ENCODE measurements at regions not wholly inside any gene's neighbourhood (a gene's known extent, or its start where the extent isn't known, plus 50 kb on each side); places are given as distances from the start of the nearest gene placed in this dataset.
A peak's percentile ranks its signal among the peaks of the same experiment; 100 is the strongest.

- FAIRE-seq (no peak), DNase-seq (ENCODE audit: low read depth) (no peak)
- H3K4me3 Mint-ChIP-seq (ENCODE audit: unreplicated experiment), result no peak overlapping the region
- H3K4me1 ChIP-seq (ENCODE audit: insufficient read depth, low read length), result peaks cover 10% of the 10 kb centered on the region
- no peaks in the 10 kb centered on the region for H3K27me3 Mint-ChIP-seq (ENCODE audit: low read depth, unreplicated experiment)
- peaks cover 2% of the 10 kb centered on the region for H3K9me3 ChIP-seq (ENCODE audit: insufficient read depth, low read depth, low read length)
- H3K4me2 ChIP-seq (ENCODE audit: low read length), result peak overlapping the region; percentile 69
- peak overlapping the region; percentile 55 for H2AFZ ChIP-seq (ENCODE audit: low read depth, low read length)
- no peaks in the 10 kb centered on the region for H3K36me3 Mint-ChIP-seq (ENCODE audit: low read depth, unreplicated experiment)
- peak overlapping the region; percentile 1 for H3K27ac Mint-ChIP-seq (ENCODE audit: unreplicated experiment)
- H3K9me3 Mint-ChIP-seq (ENCODE audit: unreplicated experiment), result no peaks in the 10 kb centered on the region
- H3K36me3 ChIP-seq (ENCODE audit: insufficient read depth, low read length), result no peaks in the 10 kb centered on the region
- H3K9ac ChIP-seq (ENCODE audit: low read length), result peak overlapping the region; percentile 29
- TF ChIP-seq EZH2 (IDR thresholded peaks at IDR 0.05; ENCODE audit: insufficient read depth, low read length) (no peak), CTCF (IDR thresholded peaks at IDR 0.05; ENCODE audit: insufficient read depth, low read depth, low read length) (no peak)
- H3K4me1 Mint-ChIP-seq (ENCODE audit: low read depth, unreplicated experiment), result peaks cover 10% of the 10 kb centered on the region
- no peaks in the 10 kb centered on the region for H4K20me1 ChIP-seq (ENCODE audit: insufficient read depth, low read length)
- H3K27ac ChIP-seq (ENCODE audit: low read depth, low read length), result peak overlapping the region; percentile 10
- no peak overlapping the region for H3K4me3 ChIP-seq (ENCODE audit: insufficient read depth, low read depth, low read length)
- no peaks in the 10 kb centered on the region for H3K27me3 ChIP-seq (ENCODE audit: insufficient read depth, low read length)
- H3K79me2 ChIP-seq (ENCODE audit: insufficient read depth, low read length), result no peaks in the 10 kb centered on the region
Measured at GRCh38 chr10:76779796-76780301, 857.8 kb downstream of the KCNMA1 start.

GRCh38 chr10:76778914-76779795, 858.5 kb downstream of the KCNMA1 start:
- Mint-ChIP-seq H3K4me1 (ENCODE audit: low read depth, unreplicated experiment) (peaks cover 10% of the 10 kb centered on the region), H3K36me3 (ENCODE audit: low read depth, unreplicated experiment) (no peaks in the 10 kb centered on the region), H3K27ac (ENCODE audit: unreplicated experiment) (peak overlapping the region; percentile 55), H3K4me3 (ENCODE audit: unreplicated experiment) (no peak overlapping the region), H3K27me3 (ENCODE audit: low read depth, unreplicated experiment) (no peaks in the 10 kb centered on the region), H3K9me3 (ENCODE audit: unreplicated experiment) (no peaks in the 10 kb centered on the region)
- H2AFZ ChIP-seq (ENCODE audit: low read depth, low read length), result peak overlapping the region; percentile 55
- no peaks in the 10 kb centered on the region for H4K20me1 ChIP-seq (ENCODE audit: insufficient read depth, low read length)
- H3K9me3 ChIP-seq (ENCODE audit: insufficient read depth, low read depth, low read length), result peaks cover 4% of the 10 kb centered on the region
- peak overlapping the region; percentile 29 for H3K9ac ChIP-seq (ENCODE audit: low read length)
- no peaks in the 10 kb centered on the region for H3K36me3 ChIP-seq (ENCODE audit: insufficient read depth, low read length)
- H3K27me3 ChIP-seq (ENCODE audit: insufficient read depth, low read length), result no peaks in the 10 kb centered on the region
- H3K4me1 ChIP-seq (ENCODE audit: insufficient read depth, low read length), result peaks cover 10% of the 10 kb centered on the region
- FAIRE-seq (no peak), DNase-seq (ENCODE audit: low read depth) (peak; percentile 82)
- H3K4me3 ChIP-seq (ENCODE audit: insufficient read depth, low read depth, low read length), result no peak overlapping the region
- no peak for TF ChIP-seq EZH2 (IDR thresholded peaks at IDR 0.05; ENCODE audit: insufficient read depth, low read length)
- peak; percentile 25 for TF ChIP-seq CTCF (IDR thresholded peaks at IDR 0.05; ENCODE audit: insufficient read depth, low read depth, low read length)
- peak overlapping the region; percentile 10 for H3K27ac ChIP-seq (ENCODE audit: low read depth, low read length)
- H3K79me2 ChIP-seq (ENCODE audit: insufficient read depth, low read length), result no peaks in the 10 kb centered on the region
- H3K4me2 ChIP-seq (ENCODE audit: low read length), result peak overlapping the region; percentile 69
